ENCODE measurements at regions not wholly inside any gene's neighbourhood (a gene's known extent, or its start where the extent isn't known, plus 50 kb on each side); places are given as distances from the start of the nearest gene placed in this dataset.

- Histone ChIP-seq H3K27ac (peak overlapping the region in 1 of 2 donors; percentile 46), H3K4me3 (no peak overlapping the region)
- no peak for DNase-seq (ENCODE audit: low spot score)
- no peak for TF ChIP-seq CTCF (IDR thresholded peaks at IDR 0.05)
Measured at GRCh38 chr9:109976303-109976702, 196.3 kb downstream of the PALM2AKAP2 start.

DNA sequence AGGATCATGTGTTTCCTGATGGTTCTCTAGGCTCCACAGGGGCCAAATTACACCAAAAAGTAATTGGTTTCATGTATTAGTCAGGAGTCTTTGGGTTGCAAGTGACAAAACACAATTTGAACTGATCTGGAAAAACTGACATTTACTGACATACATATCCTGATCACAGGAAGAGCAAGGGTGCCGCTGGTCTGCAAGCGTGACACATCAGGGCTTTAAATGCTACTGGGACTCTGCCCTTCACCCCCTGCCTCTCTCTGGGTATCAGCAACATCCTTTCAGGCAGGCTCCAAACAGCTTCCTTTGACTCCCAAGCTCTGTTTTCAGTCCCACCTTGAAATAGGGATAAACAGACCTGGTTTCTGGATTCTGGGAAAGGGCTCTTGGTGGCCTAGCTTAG is 197.5 kb downstream of the PALM2AKAP2 start:
- no peak for TF ChIP-seq CTCF (IDR thresholded peaks at IDR 0.05)
- H3K27ac ChIP-seq, result no peak overlapping the region
- no peak for DNase-seq (ENCODE audit: low spot score)
- H3K4me3 ChIP-seq, result no peak overlapping the region

DNA sequence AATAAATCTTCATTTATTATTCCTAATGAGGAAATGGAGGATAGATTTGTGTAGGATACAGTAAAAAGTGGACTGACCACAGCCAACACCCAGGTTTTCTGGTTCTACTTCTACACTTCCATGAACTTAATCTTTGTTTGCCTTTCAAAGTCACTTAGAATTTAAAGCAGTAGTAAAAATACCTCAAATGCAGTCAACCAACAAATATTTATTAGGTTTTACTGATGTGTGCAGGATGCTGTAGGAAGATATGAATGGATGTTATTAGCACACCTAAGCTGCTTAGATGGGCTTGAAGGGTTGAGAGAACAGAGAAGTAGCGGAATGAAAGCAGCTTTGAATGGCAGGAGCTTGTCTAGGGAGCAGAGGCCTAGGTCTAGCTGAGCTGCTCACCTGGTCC is 201.1 kb downstream of the PALM2AKAP2 start:
- no peak for TF ChIP-seq CTCF (IDR thresholded peaks at IDR 0.05)
- H3K27ac ChIP-seq, result no peak overlapping the region
- H3K4me3 ChIP-seq, result no peak overlapping the region
- DNase-seq (ENCODE audit: low spot score), result no peak

GRCh38 chr9:109986521-109986991 is 206.6 kb downstream of the PALM2AKAP2 start:
- H3K4me3 ChIP-seq, result no peak overlapping the region
- H3K27ac ChIP-seq, result peak overlapping the region; percentile 23 to 73
- no peak for DNase-seq (ENCODE audit: low spot score)
- no peak for TF ChIP-seq CTCF (IDR thresholded peaks at IDR 0.05)

GRCh38 chr9:109989296-109989695 is 209.3 kb downstream of the PALM2AKAP2 start:
- TF ChIP-seq CTCF (IDR thresholded peaks at IDR 0.05), result no peak
- no peak for DNase-seq (ENCODE audit: low spot score)
- Histone ChIP-seq H3K4me3 (no peak overlapping the region), H3K27ac (peak overlapping the region in 1 of 2 donors; percentile 17)

GRCh38 chr9:109990541-109990940 is 210.5 kb downstream of the PALM2AKAP2 start:
- H3K27ac ChIP-seq, result no peak overlapping the region
- DNase-seq (ENCODE audit: low spot score), result no peak
- TF ChIP-seq CTCF (IDR thresholded peaks at IDR 0.05), result no peak
- no peak overlapping the region for H3K4me3 ChIP-seq

DNA sequence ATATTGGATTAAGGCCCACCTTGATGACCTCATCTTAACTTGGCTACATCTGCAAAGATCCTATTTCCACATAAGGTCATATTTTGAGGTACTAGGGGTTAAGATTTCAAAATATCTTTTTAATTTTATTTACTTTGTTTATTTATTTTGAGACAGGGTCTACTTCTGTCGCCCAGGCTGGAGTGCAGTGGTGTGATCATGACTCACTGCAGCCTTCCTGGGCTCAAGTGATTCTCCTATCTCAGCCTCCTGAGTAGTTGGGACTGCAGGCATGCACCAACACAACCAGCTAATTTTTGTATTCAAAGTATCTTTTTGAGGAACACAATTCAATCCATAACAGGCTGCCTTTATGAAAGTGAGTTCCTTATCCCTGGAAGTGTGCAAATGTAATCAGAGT is 212.3 kb downstream of the PALM2AKAP2 start:
- Histone ChIP-seq H3K27ac (no peak overlapping the region), H3K4me3 (no peak overlapping the region)
- no peak for DNase-seq (ENCODE audit: low spot score)
- no peak for TF ChIP-seq CTCF (IDR thresholded peaks at IDR 0.05)

Data from coronary artery (tissue), 2 donors.